Cardiac muscle cell (in vitro differentiated cells and primary cell): ENCODE measurements at regions not wholly inside any gene's neighbourhood (a gene's known extent, or its start where the extent isn't known, plus 50 kb on each side); places are given as distances from the start of the nearest gene placed in this dataset.

Experiments used
- DNase-seq, 2 donors: peaks; one replicate each; pipeline versions ENCODE4 v3.0.0 to v3.0.0-alpha.2; 2010 to 2017; ENCODE audit warnings: low read depth in 1 of 2, low spot score in 1 of 2
- H3K27ac ChIP-seq: fragments of 200-600 bp; sonication (generic); 2 replicates; pipeline ENCODE4 v1.5.1; 2016
- H3K27me3 ChIP-seq: fragments of 200-600 bp; sonication (generic); 2 replicates; pipeline ENCODE4 v1.6.0; 2016; ENCODE audit warnings: control low read depth
- H3K36me3 ChIP-seq: fragments of 200-600 bp; sonication (generic); 2 replicates; pipeline ENCODE4 v1.5.1; 2016; ENCODE audit warnings: control low read depth
- H3K4me1 ChIP-seq: fragments of 200-600 bp; sonication (generic); 2 replicates; pipeline ENCODE4 v1.8.1; 2017; ENCODE audit warnings: low read depth, mild to moderate bottlenecking, mixed run types
- H3K4me3 ChIP-seq: fragments of 200-600 bp; sonication (generic); 2 replicates; pipeline ENCODE4 v1.5.1; 2016; ENCODE audit warnings: mild to moderate bottlenecking
- H3K9me3 ChIP-seq: fragments of 200-600 bp; sonication (generic); 2 replicates; pipeline ENCODE4 v1.5.1; 2017; ENCODE audit warnings: low read depth, mild to moderate bottlenecking, control low read depth
- TF ChIP-seq, protein P1 (sequence below): IDR thresholded peaks from 2 replicates; pipeline ENCODE4 v1.5.1; 2012; ENCODE audit warnings: low read depth, mild to moderate bottlenecking, low read length

- peaks cover 8% of the 10 kb centered on the region for H3K27me3 ChIP-seq
- DNase-seq, result peak; percentile 75 to 80
- H3K36me3 ChIP-seq, result no peaks in the 10 kb centered on the region
Observed at GRCh38 chr2:176653479-176654443, 384.5 kb downstream of the MTX2 start.

DNA sequence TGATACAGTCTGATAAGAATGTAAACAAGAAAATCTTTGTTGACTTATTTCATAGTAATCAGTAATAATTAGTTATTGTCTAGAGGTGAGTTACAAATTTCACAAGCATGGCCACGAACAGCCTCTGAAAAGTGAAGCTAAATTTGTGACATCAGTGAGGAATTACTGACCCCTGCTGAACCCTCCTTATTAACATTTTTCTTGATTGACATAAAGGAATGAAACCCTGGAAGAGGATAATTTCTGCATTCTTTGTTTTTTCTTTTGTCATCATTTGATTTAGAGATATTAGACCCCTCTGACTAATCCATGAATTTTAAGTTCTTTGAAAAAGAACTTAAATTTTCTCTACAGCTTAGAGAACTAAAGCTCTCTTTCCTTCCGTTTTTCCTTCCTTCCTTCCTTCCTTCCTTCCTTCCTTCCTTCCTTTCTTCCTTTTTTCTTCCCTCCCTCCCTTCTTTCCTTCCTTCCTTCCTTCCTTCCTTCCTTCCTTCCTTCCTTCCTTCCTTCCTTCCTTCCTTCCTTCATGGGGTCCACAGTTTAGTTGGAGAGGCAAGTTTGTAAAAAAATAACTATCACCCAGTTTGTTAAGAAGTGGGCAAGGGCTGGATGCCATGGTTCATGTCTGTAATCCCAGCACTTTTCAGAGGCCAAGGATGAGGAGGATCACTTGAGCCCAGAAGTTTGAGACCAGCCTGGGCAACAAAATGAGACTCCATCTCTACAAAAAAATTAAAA, 387.0 kb downstream of the MTX2 start:
- TF ChIP-seq, protein P1, sequence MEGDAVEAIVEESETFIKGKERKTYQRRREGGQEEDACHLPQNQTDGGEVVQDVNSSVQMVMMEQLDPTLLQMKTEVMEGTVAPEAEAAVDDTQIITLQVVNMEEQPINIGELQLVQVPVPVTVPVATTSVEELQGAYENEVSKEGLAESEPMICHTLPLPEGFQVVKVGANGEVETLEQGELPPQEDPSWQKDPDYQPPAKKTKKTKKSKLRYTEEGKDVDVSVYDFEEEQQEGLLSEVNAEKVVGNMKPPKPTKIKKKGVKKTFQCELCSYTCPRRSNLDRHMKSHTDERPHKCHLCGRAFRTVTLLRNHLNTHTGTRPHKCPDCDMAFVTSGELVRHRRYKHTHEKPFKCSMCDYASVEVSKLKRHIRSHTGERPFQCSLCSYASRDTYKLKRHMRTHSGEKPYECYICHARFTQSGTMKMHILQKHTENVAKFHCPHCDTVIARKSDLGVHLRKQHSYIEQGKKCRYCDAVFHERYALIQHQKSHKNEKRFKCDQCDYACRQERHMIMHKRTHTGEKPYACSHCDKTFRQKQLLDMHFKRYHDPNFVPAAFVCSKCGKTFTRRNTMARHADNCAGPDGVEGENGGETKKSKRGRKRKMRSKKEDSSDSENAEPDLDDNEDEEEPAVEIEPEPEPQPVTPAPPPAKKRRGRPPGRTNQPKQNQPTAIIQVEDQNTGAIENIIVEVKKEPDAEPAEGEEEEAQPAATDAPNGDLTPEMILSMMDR, result no peak
- Histone ChIP-seq H3K27me3 (peaks cover 5% of the 10 kb centered on the region), H3K36me3 (no peaks in the 10 kb centered on the region), H3K4me1 (peaks cover 4% of the 10 kb centered on the region), H3K9me3 (no peaks in the 10 kb centered on the region), H3K4me3 (no peak overlapping the region), H3K27ac (no peak overlapping the region)
- DNase-seq, result no peak

More at GRCh38 chr2:176653479-176654443, 384.5 kb downstream of the MTX2 start:
- no peak overlapping the region for H3K27ac ChIP-seq
- peaks cover 4% of the 10 kb centered on the region for H3K4me1 ChIP-seq
- no peaks in the 10 kb centered on the region for H3K9me3 ChIP-seq
- H3K4me3 ChIP-seq, result no peak overlapping the region
- TF ChIP-seq, protein P1, result peak; percentile 80

- no peaks in the 10 kb centered on the region for H3K9me3 ChIP-seq
Observed at GRCh38 chr2:176656776-176657140, 387.5 kb downstream of the MTX2 start.

DNA sequence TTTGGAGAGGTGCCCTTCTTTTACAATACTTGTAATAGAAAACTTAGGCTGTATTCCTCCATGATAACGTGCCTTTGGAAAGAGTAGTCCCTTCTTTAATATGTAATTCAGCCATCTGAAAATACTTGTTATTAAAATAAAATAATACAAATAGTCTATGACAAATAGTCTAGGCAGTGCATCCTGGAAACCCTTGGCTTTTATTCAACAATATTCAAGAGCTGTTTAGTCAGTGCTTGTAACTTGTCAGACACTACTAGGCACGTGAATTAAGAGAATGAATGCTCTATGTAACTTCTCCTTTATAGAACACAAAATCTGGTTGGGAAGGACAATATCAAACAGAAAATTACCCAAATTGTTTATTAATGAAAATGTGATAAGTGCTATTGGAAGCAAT, 388.2 kb downstream of the MTX2 start:
- TF ChIP-seq, protein P1, result no peak
- no peaks in the 10 kb centered on the region for H3K9me3 ChIP-seq
- H3K4me3 ChIP-seq, result no peak overlapping the region
- H3K36me3 ChIP-seq, result no peaks in the 10 kb centered on the region
- peaks cover 4% of the 10 kb centered on the region for H3K4me1 ChIP-seq
- no peak overlapping the region for H3K27ac ChIP-seq
- H3K27me3 ChIP-seq, result peaks cover 5% of the 10 kb centered on the region
- DNase-seq, result no peak

More at GRCh38 chr2:176656776-176657140, 387.5 kb downstream of the MTX2 start:
- Histone ChIP-seq H3K4me3 (no peak overlapping the region), H3K36me3 (no peaks in the 10 kb centered on the region), H3K27me3 (peaks cover 5% of the 10 kb centered on the region), H3K27ac (no peak overlapping the region), H3K4me1 (peaks cover 4% of the 10 kb centered on the region)
- no peak for DNase-seq
- TF ChIP-seq, protein P1, result no peak

DNA sequence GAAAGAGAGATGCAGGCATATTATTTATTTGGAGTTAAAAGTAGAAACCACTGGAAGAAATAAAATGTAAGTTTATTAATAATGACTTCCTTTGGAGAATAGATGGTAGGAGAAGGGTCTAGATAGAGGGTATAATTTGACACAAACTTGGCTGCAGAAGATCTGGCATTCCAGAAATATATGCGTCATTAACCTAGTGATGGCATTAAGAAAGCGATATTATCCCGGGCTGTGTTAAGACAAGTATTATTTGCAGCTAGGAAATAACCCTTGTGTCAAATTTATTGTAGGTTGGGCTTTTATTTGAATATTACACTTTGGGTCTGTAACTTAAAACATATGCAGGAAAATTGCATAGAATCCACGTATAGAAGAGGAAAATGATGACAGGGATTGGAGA, 389.5 kb downstream of the MTX2 start:
- no peak for DNase-seq
- H3K4me3 ChIP-seq, result no peak overlapping the region
- peaks cover under 1% of the 10 kb centered on the region for H3K4me1 ChIP-seq
- H3K27me3 ChIP-seq, result peaks cover 5% of the 10 kb centered on the region
- H3K9me3 ChIP-seq, result no peaks in the 10 kb centered on the region
- no peak overlapping the region for H3K27ac ChIP-seq
- TF ChIP-seq, protein P1, result no peak
- H3K36me3 ChIP-seq, result no peaks in the 10 kb centered on the region
